ENCODE measurements at regions not wholly inside any gene's neighbourhood (a gene's known extent, or its start where the extent isn't known, plus 50 kb on each side); places are given as distances from the start of the nearest gene placed in this dataset.

DNA sequence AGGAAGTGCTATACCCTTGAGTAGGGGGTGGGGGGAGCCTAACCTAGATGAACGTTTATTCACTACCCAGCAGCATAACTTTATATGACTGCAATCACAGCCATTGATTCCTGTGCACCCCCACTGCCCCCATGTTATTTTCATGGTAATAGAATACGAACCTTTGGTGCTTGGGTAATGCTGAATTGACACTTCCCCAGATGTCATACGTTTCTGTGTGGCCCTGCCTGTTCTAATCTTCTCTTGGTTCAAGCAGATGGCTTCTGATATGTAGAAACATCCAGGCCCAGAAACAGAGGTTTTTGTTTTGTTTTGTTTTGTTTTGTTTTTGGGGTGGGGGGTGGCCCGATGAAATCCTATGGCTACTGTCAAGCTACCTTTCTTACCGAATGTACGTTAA is 237.9 kb upstream of the TOPAZ1 start:
- CTCF ChIA-PET, result interaction anchor here (0.6 kb wide), 1 partner anchor 190 kb away, joined by 4 read pairs; no protein-coding TSS in a partner anchor
- DNase-seq, result no peak
- Mint-ChIP-seq H3K36me3 (ENCODE audit: low read depth) (peaks cover 5% of the 10 kb centered on the region), H3K4me1 (peaks cover 3% of the 10 kb centered on the region), H3K4me3 (no peak overlapping the region), H3K27ac (no peak overlapping the region), H3K9me3 (no peaks in the 10 kb centered on the region), H3K27me3 (peaks cover 61% of the 10 kb centered on the region)
- POLR2A ChIA-PET, result no interaction called here

DNA sequence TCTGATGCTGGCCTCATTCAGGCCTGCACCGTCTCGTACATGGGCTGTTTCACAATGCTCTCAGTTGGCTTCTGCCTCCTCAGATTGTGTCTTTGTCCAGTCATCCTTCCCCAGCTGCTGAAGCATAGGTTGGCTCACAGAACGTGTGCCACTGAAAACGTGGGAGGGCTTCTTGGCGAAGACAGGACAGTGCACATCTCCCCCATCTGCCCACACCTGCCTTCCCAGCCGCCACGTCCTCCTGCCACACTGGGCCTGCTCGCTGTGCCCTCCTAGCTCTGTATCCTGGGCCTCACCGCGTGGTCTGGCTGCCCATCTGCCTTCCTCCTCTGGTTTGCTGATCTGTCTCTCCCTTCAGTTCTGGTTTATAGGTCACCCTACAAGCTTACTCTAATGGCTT is 230.0 kb upstream of the TOPAZ1 start:
- DNase-seq, result no peak
- H3K27me3 Mint-ChIP-seq, result peaks cover 26% of the 10 kb centered on the region
- no peaks in the 10 kb centered on the region for H3K36me3 Mint-ChIP-seq (ENCODE audit: low read depth)
- no peak overlapping the region for H3K4me3 Mint-ChIP-seq
- POLR2A ChIA-PET, result no interaction called here
- CTCF ChIA-PET, result no interaction called here
- H3K4me1 Mint-ChIP-seq, result peaks cover 7% of the 10 kb centered on the region
- H3K27ac Mint-ChIP-seq, result no peak overlapping the region
- no peaks in the 10 kb centered on the region for H3K9me3 Mint-ChIP-seq

DNA sequence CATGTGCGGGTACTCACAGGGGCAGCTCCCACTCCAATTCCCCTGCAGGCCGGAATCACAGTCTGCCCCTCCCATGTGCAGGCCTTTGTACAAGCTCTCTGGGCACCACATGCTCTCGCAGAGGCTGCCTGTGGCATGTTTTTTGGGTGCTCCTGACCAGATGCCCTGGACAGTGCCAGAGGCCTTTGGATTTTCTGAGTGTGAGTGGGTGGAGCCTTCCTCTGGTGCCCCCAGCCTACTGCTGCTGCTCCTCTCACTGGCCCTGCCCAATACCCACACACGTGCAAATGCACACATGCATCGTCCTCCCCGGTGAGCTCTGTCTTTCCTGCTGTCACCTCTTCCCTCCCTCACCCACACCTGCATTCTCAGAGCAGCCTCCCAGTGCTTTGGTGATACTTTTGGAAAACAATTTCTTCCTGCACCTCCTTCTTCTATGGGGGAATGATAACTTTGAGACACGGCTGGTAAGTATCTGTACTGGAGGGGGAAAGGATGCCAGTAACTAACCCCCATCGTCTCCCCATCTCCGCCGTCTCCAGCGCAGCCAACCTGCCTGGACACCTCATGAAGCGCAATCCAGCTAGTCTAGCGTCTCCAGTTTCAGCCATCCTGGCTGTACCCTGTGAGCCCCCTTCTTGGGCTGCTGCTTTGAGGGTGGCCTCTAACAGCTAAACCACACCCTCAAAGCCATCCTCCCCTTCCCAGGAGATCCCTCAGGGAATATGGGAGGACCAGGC is 229.4 kb upstream of the TOPAZ1 start:
- H3K27me3 Mint-ChIP-seq, result peaks cover 26% of the 10 kb centered on the region
- no peak for DNase-seq
- H3K36me3 Mint-ChIP-seq (ENCODE audit: low read depth), result no peaks in the 10 kb centered on the region
- no peaks in the 10 kb centered on the region for H3K9me3 Mint-ChIP-seq
- no peak overlapping the region for H3K27ac Mint-ChIP-seq
- ChIA-PET POLR2A (no interaction called here), CTCF (no interaction called here)
- peaks cover 14% of the 10 kb centered on the region for H3K4me1 Mint-ChIP-seq
- no peak overlapping the region for H3K4me3 Mint-ChIP-seq

DNA sequence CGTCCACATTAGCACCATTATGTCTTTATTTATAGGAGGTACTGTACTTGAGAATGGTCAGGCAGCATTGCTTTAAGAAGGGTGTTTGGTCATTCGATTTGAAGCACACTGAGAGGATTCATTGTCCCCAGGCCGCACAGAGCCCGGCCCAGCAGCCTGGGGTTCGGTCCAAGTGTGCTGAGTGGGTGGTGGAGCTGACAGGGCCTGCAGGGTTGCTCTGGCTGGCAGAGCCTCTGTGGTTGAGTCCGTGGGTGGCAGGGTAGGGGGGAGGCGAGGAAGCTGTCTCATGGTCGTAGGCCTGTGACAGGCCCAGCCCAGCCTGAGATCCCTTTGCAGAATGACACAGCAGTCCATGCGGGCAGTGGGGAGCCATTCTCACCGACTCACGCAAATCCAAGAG is 227.7 kb upstream of the TOPAZ1 start:
- H3K4me3 Mint-ChIP-seq, result no peak overlapping the region
- H3K9me3 Mint-ChIP-seq, result no peaks in the 10 kb centered on the region
- no peak overlapping the region for H3K27ac Mint-ChIP-seq
- H3K4me1 Mint-ChIP-seq, result peaks cover 14% of the 10 kb centered on the region
- DNase-seq, result no peak
- no peaks in the 10 kb centered on the region for H3K36me3 Mint-ChIP-seq (ENCODE audit: low read depth)
- ChIA-PET POLR2A (no interaction called here), CTCF (no interaction called here)
- H3K27me3 Mint-ChIP-seq, result peaks cover 30% of the 10 kb centered on the region

DNA sequence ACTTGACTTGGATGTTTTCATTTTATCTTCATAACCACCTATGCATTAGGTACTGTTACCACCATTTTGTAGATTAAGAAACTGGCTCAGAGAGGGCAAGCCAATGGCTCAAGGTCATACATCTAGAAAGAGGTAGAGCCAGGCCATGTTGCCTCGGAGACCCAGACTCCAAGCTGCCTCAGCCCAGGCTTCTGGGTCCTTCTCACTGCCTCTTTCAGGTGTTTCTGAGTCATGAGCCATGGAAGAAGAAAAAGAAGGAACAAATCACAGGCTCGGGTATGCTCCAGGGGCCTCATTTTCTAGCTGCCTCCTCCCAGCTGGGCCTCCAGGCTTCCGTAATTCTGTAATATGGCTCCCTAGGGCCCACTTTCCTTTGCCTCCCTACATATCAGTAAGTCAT is 226.5 kb upstream of the TOPAZ1 start:
- Mint-ChIP-seq H3K4me1 (peaks cover 14% of the 10 kb centered on the region), H3K27me3 (peaks cover 36% of the 10 kb centered on the region), H3K27ac (no peak overlapping the region), H3K9me3 (no peaks in the 10 kb centered on the region), H3K36me3 (ENCODE audit: low read depth) (no peaks in the 10 kb centered on the region), H3K4me3 (no peak overlapping the region)
- no peak for DNase-seq
- ChIA-PET CTCF (no interaction called here), POLR2A (no interaction called here)

DNA sequence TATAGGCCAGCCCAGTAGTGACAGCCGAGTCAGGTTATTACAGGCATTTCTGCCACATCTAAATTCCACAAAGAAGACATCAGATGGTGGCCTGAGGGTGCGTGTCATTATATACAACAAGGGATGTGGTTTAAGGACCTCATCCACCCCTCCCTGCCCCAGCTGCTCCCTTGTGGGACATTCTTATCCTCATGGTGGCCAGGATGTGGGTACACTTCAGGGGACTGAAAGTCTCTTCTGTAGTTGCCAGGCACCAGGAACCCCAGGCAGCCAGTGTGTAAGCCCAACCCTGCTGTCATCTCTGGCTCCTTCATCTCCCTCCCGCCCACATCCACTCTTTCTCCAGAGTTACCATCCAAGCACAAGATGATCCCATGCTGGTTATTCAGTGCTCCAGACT is 224.9 kb upstream of the TOPAZ1 start:
- CTCF ChIA-PET, result no interaction called here
- POLR2A ChIA-PET, result no interaction called here
- Mint-ChIP-seq H3K36me3 (ENCODE audit: low read depth) (no peaks in the 10 kb centered on the region), H3K27ac (no peak overlapping the region), H3K4me1 (peaks cover 14% of the 10 kb centered on the region), H3K9me3 (no peaks in the 10 kb centered on the region), H3K4me3 (no peak overlapping the region), H3K27me3 (peaks cover 48% of the 10 kb centered on the region)
- peak; percentile 51 for DNase-seq

DNA sequence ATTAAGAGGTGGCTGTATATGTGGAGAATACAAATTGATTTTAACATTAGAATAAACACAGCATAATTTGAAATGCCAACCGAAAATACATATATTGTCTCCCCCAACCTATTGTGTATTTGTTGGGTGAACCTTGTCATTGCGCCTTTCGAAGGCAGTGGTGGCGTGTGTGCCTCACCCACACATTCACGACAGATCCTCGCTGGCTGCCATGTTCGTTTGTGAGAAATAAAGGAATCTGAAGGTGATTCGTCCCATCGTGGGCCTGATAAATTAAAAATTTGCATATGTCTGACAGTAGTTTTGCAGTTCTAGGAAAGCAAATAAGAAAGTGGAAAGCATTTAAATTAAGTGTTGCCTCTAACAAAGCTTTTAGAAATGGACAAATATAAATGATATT is 222.8 kb upstream of the TOPAZ1 start:
- Mint-ChIP-seq H3K27me3 (peaks cover 60% of the 10 kb centered on the region), H3K4me1 (peaks cover 17% of the 10 kb centered on the region), H3K36me3 (ENCODE audit: low read depth) (no peaks in the 10 kb centered on the region), H3K27ac (no peak overlapping the region), H3K9me3 (no peaks in the 10 kb centered on the region), H3K4me3 (no peak overlapping the region)
- ChIA-PET POLR2A (no interaction called here), CTCF (interaction anchor here (1.2 kb wide), 1 partner anchor 189 kb away, joined by 3 read pairs; no protein-coding TSS in a partner anchor)
- no peak for DNase-seq

DNA sequence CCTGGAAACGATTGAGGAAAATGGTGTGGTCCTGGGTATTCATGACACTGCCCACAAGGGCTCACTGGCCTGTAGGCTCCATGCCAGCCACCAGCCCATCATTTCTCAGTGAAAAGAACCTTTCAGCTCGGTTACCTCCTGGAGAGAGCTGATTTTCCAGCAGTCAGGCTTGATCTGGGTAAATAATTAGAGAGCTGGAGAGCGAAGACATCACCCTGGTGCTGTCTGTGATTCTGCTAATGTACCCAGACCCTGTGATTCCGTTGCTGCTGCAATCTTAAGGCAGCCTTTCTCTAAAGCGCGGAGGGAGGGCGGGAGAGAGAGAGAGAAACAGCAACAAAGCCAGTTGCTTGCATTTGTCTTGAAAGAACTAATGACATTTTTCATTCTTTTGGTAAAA is 221.9 kb upstream of the TOPAZ1 start:
- no peak overlapping the region for H3K27ac Mint-ChIP-seq
- peaks cover 66% of the 10 kb centered on the region for H3K27me3 Mint-ChIP-seq
- DNase-seq, result no peak
- H3K4me3 Mint-ChIP-seq, result no peak overlapping the region
- H3K4me1 Mint-ChIP-seq, result peaks cover 17% of the 10 kb centered on the region
- POLR2A ChIA-PET, result no interaction called here
- CTCF ChIA-PET, result no interaction called here
- no peaks in the 10 kb centered on the region for H3K36me3 Mint-ChIP-seq (ENCODE audit: low read depth)
- no peaks in the 10 kb centered on the region for H3K9me3 Mint-ChIP-seq

DNA sequence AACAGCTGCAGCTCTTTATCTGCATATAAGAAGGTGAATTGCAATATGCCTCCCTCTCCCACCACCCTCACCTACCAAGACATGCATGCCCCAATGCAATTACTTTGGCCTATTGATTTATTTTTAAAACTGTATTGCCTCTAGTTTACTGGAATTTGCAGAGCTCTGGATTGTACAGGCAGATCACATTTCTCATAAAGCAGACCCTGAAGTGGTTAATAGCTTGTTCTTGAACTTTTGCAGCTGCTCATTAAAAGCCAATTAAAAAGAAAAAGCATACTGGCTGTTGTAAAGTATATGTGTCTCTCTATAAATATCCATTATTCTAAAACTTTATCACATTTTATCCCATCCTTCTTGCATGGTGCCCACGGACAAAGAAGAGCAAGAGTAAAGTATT is 221.5 kb upstream of the TOPAZ1 start:
- no peak overlapping the region for H3K27ac Mint-ChIP-seq
- CTCF ChIA-PET, result interaction anchor here (0.8 kb wide), 1 partner anchor 249 kb away, joined by 3 read pairs; no protein-coding TSS in a partner anchor
- POLR2A ChIA-PET, result no interaction called here

DNA sequence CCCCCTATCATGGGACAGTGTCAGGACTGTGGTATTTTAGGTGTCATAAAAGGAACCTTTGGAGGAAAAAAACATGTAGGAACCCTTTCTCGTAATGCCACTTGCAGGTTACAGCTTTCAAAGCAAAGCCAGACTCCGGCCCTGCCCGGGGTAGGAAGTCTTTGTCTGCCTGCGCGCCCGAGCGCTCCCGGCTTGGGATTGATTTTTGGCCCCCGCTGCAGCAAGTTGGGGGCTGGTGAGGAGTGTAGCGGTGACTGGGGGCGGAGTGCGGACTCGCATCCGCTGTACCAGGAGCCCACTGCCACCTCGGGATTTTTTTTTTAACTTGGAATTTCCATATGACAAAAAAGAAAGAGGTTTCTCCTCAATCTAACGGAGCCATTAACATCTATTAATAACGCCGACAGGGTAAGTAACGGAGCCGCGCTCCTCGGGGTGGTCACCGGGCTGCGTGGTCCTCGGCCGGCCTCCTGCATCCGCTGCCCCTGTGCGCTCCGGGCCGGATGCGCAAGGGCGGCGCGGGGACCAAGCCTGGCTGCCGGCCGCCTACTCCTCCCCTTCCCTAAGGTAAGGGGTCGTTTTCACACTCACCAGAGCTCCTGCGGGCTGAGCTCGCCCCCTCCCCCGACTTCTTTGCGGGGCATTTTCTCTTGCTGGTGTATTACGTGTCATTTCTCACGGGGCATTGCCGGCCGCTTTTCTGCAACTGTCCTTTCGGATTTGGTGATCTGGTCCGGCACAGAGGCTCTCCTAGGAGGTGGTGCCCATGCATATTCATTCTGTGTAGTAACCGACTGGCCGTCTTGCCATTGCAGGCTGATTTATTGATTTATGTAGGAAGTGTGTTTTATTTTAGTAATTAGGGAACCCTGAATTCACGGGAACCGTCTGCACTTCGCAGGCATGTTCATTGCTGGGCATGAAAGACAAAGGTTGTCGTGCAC is 219.8 kb upstream of the TOPAZ1 start:
- H3K4me1 Mint-ChIP-seq, result peaks cover 7% of the 10 kb centered on the region
- DNase-seq, result no peak
- H3K36me3 Mint-ChIP-seq (ENCODE audit: low read depth), result no peaks in the 10 kb centered on the region
- ChIA-PET CTCF (no interaction called here), POLR2A (no interaction called here)
- no peaks in the 10 kb centered on the region for H3K9me3 Mint-ChIP-seq
- no peak overlapping the region for H3K4me3 Mint-ChIP-seq
- H3K27me3 Mint-ChIP-seq, result peaks cover 78% of the 10 kb centered on the region
- no peak overlapping the region for H3K27ac Mint-ChIP-seq

More for the DNA sequence above, 221.5 kb upstream of the TOPAZ1 start:
- Mint-ChIP-seq H3K9me3 (no peaks in the 10 kb centered on the region), H3K4me1 (peaks cover 17% of the 10 kb centered on the region), H3K4me3 (no peak overlapping the region), H3K27me3 (peaks cover 70% of the 10 kb centered on the region), H3K36me3 (ENCODE audit: low read depth) (no peaks in the 10 kb centered on the region)
- DNase-seq, result no peak

DNA sequence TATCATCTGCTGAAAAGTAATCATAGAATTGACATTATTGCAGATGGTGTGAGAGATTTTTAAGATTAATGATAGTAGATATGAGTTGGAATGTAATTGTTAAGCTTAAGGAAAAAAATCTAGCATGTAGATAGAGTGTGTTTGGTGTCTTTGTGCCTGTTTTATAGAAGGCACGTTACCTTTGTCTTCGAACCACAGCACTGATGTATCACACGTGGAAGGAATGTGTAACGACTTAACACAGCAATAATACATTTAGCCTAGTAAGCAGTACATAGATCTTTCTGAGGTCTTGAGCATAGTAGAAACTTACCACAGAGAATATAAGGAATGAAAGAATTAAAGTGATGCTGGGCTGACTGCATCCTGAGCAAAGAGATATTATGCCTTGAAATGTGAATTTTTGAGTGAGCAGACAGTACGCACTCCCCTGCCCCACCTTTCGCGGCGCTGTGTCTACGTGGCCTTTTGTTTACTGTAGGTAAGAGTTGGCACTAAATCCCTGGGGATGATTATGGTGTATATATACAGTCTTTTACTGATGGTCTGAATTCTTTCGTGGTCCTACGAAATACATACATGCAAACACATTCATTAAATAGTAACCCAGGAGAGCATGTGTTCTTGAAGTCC is 217.6 kb upstream of the TOPAZ1 start:
- Mint-ChIP-seq H3K4me1 (peaks cover 2% of the 10 kb centered on the region), H3K9me3 (no peaks in the 10 kb centered on the region), H3K27ac (no peak overlapping the region), H3K4me3 (no peak overlapping the region), H3K27me3 (peaks cover 64% of the 10 kb centered on the region), H3K36me3 (ENCODE audit: low read depth) (no peaks in the 10 kb centered on the region)
- POLR2A ChIA-PET, result interaction anchor here (1.3 kb wide), 1 partner anchor 28 kb away, joined by 3 read pairs; no protein-coding TSS in a partner anchor
- CTCF ChIA-PET, result no interaction called here
- DNase-seq, result no peak

DNA sequence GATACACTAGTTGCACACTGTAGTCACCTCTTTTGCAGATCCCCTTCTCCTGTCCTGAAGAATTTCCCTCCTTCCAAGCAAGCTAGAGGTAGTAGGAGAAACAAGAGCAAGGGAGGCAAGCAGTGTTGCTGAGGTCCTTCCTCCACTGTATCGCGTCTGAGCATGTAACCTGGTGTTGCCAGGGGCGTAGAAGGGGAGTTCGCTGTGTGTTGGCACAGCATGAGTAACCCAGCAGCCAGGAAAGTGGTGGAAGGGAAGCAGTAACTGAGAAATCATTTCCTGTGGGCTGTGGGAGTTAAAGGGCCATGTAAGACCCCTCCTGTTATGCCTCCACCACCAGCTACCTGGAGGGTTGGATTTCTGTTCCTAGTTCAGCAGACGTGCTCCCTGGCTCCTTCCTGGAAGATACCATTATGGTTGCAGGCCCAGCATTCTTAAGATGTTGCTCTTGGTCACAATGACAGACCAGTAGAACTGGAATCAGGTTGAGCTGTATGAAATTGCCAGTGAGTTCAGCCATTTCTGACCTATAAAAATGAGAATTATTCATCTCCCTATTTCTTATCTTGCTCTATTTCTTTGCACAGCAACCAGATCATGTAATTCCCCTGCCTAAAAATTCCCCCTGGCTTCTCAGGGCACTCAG is 215.3 kb upstream of the TOPAZ1 start:
- no peaks in the 10 kb centered on the region for H3K9me3 Mint-ChIP-seq
- H3K4me3 Mint-ChIP-seq, result no peak overlapping the region
- DNase-seq, result no peak
- H3K27ac Mint-ChIP-seq, result no peak overlapping the region
- H3K4me1 Mint-ChIP-seq, result peaks cover 2% of the 10 kb centered on the region
- H3K36me3 Mint-ChIP-seq (ENCODE audit: low read depth), result no peaks in the 10 kb centered on the region
- peaks cover 48% of the 10 kb centered on the region for H3K27me3 Mint-ChIP-seq
- ChIA-PET POLR2A (no interaction called here), CTCF (no interaction called here)

DNA sequence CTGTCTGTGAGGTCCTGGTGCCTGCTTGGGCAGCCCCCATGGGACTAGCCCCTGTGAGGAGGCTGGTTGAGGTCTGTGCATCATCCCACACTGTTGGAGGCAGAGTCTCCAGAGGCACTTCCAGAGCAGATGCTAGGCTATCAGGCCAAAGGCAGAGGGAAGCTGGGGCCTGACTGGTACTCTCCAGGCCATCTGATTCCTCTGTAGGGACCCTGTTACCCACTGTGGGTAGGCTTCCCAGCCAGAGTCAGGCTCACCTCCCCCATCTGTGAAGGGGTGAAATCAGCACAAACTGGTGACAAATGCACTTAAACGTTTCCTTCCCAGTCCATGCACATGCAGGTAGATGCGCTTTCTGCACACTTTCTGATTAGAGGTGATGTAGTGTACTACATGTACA is 212.6 kb upstream of the TOPAZ1 start:
- DNase-seq, result no peak
- Mint-ChIP-seq H3K9me3 (no peaks in the 10 kb centered on the region), H3K27ac (no peak overlapping the region), H3K36me3 (ENCODE audit: low read depth) (no peaks in the 10 kb centered on the region), H3K27me3 (peaks cover 30% of the 10 kb centered on the region), H3K4me3 (no peak overlapping the region), H3K4me1 (no peaks in the 10 kb centered on the region)
- CTCF ChIA-PET, result no interaction called here
- POLR2A ChIA-PET, result no interaction called here
